NCI-H2171 (cell line): ENCODE measurements at regions not wholly inside any gene's neighbourhood (a gene's known extent, or its start where the extent isn't known, plus 50 kb on each side); places are given as distances from the start of the nearest gene placed in this dataset.
"Not testable (repeated sequence)": the region's sequence is repeated elsewhere in the genome, so short reads cannot be mapped to it uniquely, and the experiment has no call there.

ENCODE experiments used
- DNase-seq: peaks from one replicate; lab custom pipeline; 2025; lab: John Stamatoyannopoulos, UW

DNA sequence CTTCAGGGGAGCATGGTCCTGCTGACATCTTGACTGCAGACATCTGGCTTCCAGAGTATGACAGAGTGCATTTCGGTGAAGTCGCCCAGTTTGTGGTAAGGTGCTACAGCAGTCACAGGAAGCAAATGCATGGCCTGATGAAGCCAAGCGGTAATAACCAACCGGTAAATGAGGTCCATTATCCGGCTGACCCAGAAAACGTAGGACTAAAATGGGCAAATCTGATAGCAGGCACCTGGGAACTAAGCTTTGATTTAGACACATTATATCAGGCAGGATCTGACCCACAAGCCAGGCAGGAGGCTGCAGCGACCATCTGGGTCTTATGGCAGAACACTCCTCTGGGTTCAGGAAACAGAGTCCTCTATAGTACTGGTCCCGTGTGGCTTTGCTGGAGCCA is 454.6 kb downstream of the GADD45G start:
- DNase-seq = no peak

DNA sequence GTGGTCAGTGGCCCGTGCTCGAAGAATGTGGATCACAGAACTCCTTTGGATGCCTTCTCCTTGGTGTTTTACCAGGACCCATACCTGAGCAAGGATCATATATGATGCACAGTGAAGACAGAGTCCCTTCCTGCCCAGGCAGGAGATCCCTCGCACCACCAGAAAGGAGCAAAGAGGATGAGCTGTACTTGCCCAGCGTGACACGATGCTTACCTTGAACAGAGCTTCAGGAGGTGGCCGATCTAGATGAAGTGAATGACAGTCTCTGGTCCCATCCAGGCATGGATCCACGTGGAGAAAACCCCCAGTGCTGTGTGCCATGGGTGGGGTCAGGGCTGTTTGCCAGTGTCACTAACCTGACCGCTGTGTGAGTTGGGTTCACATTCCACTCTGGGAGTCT is 455.4 kb downstream of the GADD45G start:
- no peak for DNase-seq

DNA sequence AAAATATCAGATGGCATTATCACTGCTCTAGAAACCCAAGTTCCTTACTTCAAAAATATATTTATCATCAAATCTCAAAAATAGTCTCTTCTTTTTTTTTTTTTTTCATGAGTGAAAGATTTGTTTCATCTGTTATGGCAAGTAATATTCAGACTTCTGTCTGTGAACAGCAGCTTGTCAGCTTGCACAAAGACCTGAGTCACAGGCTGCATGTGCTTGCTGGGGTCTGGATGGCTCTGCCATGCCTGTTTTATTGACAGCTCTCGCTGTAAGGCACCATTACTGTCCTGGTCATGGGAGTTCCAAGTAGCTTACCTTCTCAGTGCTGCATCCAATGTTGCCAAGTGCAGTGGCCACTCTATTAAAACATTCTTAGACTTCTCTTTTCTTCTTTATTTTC is 456.4 kb downstream of the GADD45G start:
- no peak for DNase-seq

DNA sequence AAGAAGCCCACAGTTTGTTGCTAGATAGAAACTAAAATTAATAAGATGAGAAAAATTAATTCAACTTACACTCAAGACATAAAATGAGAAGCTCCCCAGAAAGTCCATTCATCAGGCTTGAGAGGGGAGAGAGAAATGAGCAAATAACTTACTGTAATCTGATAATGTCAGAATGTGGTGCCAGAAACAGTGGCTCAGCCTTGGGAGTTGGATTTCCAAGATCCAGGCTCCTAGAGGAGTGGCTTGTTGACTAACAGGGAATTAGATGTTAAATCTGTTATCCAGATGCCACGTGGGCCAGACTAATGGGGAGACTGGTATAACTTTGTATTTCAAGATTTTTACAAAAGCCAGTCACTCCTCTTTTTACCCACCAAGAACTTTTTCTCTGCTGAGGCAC is 458.2 kb downstream of the GADD45G start:
- no peak for DNase-seq

DNA sequence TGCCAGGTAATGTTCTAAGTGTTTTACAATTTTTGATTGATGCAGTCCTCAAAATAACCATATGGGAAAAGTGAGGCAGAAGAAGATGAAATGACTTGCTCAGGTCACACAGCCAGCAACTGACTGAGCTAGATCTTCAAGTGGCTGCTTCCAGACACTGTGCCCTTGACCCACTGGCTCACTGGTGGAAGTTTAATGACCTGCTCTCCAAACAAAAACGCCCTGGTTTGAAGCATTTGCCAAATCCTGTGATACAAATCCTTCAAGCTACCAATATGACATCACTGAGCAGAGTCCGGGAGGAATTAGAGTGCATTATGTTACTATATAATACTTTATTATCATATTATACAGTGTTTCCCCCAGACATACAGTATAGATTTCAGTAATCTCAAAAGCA is 459.4 kb downstream of the GADD45G start:
- DNase-seq = no peak

DNA sequence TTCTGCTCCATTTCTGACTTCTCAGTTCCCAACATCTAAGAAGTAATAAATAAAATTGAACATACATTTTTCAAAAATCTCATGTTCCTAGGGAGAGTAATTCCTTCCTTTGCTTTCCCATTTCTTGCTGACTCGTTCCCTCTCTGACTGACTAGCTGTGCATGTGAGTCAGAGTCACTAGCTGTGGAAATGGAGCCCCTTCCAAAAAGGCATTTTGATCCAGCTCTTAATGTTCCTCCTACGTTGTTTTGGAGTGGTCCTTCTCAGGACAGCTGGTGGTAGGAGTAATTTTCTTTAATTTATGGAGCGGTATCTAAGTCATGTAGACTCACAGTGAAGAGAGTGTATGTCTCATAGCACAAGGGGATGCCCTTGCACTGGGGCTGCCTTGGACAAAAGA is 460.2 kb downstream of the GADD45G start:
- no peak for DNase-seq

DNA sequence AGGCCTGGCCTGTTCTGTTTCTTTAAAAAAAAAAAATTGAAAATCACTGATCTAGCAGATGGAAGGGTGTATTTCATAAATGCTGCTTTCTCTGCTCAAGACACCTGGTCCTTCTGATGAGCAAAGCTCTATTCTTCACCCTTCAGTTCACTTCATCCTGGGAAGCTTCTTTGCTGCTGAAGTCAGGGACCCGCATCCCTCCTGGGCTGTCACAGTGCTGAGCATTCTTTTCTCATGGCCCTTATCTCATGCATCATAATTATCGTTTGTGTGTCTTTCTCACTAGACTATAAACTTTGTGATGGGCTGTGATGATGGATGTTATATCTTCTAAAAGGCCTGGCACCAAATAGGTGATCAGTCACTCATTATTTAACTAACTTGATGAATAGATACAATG is 461.0 kb downstream of the GADD45G start:
- peak; percentile 60 for DNase-seq

DNA sequence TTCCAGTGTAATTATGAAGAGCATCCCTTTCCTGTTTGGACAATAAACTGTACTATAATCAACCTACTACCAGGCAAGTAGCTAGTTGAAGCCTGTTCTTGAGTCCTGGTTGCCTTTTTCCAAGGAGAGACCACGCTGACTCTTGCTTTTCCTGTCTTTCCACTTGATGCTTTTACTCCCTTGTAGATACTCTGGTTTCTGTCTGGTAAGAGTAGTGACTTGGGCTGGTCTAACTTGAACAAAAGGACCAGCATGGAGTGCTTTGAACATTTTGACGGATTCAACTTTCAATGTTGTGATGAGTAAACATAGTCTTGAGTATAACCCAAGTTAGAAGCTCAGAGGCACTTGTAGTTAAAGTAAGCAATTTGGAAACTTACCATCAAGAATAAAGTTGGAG is 464.3 kb downstream of the GADD45G start:
- DNase-seq = no peak

DNA sequence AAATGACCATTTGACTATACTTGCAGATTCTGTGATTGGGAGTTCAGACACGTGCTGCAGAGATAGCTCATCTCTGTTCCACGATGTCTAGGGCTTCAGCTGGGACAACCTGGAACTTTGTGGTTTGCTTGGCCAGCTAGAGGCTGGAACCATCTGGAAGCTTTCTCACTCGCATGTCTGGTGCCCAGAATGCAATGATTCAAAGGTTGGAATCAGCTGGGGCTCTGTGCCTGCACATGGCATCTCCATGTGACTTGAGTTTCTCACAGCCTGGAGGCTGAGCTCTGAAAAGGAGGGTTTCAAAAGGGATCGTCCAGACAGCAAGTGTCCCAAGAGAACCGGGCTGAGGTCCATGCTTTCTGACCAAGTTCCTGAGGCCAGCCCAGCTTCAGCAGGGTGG is 465.2 kb downstream of the GADD45G start:
- DNase-seq = no peak

DNA sequence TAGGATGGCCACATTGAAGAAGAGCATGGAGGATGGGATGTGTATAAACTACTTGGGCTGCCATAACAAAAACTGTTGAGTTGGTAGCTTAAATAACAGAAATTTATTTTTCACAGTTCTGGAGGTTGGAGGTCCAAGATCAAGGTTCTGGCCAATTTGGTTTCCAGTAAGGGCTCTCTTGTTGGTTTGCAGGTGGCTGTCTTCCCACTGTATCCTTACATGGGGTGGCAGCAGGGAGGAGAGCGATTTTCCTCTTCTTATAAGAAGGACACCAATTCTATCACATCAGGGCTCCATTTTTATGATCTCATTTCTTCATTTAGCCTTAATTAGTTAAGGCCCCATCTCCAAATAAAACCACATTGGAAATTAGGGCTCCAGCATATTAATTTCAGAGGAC is 465.7 kb downstream of the GADD45G start:
- DNase-seq = no peak

DNA sequence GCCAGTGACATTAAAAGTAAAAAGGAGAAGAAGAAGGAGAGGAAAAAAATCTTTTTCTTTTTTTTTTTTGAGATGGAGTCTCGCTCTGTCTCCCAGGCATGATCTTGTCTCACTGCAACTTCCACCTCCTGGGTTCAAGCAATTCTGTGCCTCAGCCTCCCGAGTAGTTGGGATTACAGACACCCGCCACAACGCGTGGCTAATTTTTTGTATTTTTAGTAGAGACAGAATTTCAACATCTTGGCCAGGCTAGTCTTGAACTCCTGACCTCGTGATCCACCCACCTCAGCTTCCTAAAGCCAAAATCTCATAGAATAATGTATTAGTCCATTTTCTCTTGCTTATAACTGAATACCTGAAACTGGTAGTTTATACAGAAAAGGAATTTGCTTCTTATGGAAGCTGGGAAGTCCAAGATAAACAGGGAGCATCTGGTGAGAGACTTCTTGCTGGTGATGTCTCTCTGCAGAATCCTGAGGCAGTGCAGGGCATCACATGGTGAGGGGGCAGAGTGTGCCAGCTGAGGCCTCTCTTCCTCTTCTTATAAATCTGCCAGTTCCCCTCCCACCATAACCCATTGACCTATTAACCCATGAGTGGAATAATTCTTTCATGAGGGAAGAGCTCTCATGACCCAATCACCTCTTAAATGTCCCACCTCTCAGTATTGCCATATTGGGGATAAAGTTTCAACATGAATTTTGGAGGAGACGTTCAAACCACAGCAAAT is 466.3 kb downstream of the GADD45G start:
- no peak for DNase-seq

DNA sequence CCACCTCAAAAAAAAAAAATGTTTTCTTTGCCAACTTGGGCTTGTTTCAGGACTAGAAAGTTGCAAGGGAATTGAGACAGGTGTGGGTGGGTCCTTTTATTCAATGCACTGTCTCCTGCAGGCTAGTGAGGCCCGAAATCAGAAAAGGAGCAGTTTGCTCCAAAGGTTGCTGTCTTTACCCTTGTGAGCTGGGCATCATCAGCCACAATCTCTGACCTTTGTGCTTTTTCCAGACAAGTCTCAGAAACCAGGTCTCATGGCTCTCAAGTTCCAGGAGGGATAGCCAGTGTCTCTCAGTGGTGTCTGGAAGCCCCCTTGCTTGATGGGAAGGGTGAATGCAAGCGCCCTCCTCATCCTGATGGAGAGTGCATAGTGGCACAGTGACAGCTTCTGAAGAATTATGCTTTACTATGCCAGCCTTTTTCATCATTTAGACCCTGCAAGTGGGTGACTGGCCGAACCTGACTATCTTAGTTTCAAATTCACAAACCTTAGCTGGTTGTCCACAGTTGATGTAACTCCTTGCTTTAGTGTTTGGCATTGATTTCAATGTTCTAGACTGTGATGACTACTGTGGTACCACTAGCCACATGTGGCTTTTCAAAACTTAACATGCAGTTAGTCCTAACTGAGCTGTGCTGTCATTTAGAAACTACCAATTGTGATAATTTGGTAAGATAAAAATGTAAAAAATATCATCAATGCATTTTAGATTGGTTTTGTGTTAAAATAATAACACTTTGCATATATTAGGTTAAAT is 468.6 kb downstream of the GADD45G start:
- no peak for DNase-seq

DNA sequence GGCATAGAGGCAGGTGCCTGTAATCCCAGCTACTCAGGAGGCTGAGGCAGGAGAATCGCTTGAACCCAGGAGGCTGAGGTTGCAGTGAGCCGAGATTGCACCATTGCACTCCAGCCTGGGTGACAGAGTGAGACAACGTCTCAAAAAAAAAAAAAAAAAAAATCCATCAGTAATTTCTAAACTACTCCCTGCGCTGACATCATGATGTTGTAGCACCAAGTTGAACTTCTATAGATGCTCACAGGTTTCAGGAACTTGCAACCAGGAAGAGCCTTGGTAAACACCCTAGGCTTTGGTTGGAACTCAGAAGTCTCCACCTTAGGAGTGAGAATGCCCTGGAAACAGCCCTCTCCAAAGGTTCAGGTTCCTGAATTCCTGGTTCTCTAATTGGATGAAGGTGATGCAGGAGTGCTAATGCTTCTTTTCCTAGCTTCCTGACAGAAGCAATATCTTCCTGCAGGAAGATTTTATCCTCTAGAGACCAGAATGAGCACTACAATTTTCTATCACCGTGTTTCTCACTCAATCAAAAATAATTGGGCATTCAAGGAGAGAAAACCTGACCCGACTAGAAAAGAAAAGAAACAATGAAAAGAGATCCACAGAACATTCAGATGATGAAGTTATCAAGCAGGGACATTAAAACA is 469.6 kb downstream of the GADD45G start:
- no peak for DNase-seq

DNA sequence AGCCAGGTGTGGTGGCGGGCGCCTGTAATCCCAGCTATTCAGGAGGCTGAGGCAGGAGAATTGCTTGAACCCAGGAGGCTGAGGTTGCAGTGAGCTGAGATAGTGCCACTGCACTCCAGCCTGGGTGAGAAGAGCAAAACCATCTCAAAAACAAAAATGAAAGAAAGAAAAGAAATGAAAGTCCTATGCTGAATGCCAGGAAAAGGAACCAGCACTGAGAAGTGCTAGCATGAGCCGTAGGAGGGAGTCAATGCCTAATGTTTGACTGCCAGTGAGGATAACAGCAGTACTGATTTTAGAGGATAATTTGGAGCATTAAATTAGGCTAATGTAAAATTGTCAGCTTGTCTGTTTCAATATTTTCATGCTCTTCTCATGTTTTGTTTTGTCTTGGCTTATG is 472.8 kb downstream of the GADD45G start:
- not testable (repeated sequence) for DNase-seq

DNA sequence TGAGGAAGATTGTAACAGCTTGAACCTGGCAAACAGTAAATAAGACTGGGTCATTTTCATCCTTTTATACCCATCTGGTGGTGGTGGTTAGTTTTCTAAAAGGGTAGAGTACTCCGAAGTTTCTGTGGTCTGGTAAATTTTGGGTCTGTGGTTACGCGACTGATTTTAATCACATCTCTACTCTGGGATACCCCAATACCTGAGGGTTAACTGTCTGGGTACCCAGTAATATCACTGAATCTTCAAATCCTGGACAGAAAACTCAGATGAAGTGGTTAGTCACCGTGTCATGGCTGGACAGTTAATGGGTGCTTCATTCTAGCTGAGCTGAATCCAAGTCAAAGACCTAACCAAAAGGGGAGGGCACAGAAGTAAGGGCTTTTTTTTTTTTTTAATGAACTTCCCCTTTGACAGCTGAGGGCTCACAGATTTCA is 474.2 kb downstream of the GADD45G start:
- no peak for DNase-seq

DNA sequence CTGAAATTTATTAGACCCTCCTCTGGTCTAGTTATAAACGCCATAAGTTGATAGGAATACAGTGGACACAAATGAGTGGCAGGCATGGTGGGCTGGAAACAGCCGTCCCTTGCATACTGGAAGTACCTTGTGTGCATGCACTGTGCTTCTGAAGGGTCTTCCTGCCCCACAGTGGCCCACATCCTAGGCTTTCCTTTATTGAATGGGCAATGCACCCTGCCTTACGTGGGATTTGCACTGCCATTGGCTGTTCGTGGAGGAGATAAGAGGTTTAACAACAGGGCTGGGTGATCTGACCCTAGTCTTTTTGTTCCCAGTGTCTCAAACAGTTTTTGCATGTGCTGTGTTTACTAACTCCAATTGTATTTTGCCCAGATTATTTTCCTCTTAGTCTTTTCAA is 480.8 kb downstream of the GADD45G start:
- no peak for DNase-seq

DNA sequence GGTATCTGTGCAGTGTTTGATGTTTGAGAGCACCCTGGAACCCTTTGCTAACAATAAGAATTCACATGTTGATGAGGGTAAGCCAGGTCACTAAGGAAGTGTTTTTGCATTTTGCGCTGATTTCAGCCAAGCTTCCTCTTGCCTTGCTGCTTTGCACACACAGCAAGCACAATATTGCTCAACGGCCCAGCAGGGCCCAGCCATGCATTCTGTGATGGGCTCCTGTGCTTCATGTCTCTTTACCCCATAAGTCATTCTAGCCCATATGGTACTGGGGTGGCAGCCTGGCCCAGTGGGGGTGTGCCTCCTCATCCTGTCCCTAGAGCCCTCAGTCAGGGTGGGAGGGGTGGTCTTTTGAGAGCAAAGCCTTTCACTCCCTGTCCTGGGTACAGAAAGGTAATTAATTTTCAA is 481.3 kb downstream of the GADD45G start:
- no peak for DNase-seq

DNA sequence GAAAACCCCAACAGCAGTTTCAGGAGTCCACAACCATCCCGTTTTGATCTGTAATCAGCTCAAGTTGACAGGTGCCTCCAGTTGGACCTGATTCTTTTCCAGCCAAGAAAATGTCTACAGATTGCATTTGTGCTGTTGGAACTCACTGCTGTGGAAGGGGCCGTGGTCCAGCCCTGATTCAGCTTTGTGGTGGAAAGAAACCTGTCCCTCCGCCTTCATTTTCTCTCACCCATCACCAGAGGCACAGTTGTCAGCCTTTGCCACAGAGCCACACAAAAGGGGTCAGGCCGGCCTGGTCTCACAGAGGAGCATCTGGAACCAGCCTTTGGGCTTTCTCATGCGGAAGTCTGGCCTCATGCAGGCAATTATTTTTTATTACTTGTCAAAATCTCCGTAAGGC is 483.6 kb downstream of the GADD45G start:
- no peak for DNase-seq

DNA sequence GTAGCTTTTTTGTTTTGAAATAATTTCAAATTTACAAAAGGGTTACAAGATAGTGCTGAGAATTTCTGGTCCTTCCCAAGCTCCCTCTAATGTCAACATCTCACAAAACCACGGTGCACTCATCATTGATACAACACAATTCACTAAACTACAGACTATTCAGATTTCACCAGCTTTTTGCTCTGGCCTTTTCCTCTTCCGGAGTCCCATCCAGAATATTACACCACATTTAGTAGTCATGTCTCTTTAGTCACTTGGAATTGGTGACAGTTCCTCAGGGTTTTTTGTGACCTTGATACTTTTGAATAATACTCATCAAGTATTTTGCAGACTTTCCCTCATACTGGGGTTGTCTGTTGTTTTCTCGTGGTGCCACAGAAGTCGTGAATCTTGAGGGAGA is 484.0 kb downstream of the GADD45G start:
- no peak for DNase-seq

DNA sequence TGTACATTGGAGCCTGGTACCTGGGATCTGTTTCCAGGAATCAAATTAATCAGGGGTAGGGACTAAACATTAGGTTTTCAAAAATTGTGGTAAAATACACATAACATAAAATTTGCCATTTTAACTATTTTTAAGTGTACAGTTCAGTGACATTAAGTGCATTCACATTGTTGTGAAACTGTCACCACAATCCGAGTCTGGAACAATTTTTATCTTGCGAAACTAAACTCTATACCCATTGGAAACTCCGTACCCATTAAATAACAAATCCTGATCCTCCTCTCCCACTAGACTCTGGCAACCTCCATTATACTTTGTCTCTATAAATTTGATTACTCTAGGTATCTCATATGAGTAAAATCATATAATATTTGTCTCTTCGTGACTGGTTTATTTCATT is 486.2 kb downstream of the GADD45G start:
- DNase-seq = no peak

DNA sequence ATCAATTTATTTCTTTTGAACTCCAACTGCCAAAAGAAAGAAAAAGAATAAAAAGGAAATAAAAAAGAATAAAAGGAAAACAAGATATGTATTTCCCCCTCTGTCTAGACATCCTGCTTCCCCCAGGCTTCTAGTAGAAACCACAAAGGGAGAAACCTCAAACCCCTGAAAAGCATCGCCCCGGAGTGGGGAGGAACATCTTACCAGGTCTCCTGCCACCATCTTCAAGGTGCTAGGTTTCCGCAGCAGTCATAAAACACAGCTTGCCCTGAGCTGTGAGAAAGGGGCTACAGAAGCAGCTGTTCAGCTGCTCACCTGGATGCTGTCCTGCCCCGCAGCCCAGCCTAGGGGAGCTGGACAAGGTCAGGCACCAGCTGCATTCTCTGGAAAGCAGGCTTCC is 487.7 kb downstream of the GADD45G start:
- no peak for DNase-seq

DNA sequence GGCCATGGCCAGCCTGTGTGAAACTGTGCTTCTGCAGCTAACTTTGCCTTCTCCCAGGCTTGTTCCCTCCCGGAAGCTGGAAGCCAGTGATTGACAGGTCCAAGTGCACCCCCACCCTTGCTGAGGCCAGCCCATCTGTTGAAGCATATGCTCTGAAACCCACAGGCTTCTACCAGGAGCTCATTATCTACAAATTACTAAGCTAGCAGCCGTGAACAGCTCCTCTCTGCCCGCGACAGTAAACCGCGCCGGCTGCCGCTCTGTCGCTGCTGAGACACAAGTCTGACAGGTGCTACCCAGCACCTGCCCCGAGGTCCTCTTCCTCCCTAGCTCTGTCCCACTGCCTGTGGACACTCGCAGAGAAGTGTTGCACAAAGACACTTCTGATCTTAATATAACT is 490.9 kb downstream of the GADD45G start:
- DNase-seq = peak; percentile 93

DNA sequence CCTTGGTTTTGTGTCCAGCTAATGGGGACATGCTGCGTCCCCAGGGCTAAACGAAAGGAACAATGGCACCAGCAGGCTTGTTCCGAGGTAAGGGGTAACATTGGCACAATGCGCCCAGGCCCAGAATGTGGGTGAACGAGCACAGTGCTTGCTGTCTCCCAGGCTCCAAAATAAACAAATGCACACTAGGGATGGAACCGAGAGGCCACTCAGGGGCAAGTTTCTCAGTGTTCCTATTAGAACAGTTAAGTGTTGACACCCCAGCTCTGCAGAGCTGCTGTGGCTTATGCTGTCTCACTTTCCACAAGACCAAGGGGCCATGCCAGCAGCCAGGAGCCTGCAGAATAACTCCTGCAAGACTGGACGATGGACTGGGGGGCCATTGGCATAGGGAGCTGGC is 492.4 kb downstream of the GADD45G start:
- no peak for DNase-seq
